ENCODE measurements at regions not wholly inside any gene's neighbourhood (a gene's known extent, or its start where the extent isn't known, plus 50 kb on each side); places are given as distances from the start of the nearest gene placed in this dataset.

GRCh38 chr4:156620786-156621185 lies 350.8 kb downstream of the PDGFC start:
- TF ChIP-seq CTCF (conservative IDR thresholded peaks at IDR 0.05), result no peak
- TF ChIP-seq ZFX (IDR thresholded peaks at IDR 0.05), result no peak
